ENCODE measurements at regions not wholly inside any gene's neighbourhood (a gene's known extent, or its start where the extent isn't known, plus 50 kb on each side); places are given as distances from the start of the nearest gene placed in this dataset.

DNA sequence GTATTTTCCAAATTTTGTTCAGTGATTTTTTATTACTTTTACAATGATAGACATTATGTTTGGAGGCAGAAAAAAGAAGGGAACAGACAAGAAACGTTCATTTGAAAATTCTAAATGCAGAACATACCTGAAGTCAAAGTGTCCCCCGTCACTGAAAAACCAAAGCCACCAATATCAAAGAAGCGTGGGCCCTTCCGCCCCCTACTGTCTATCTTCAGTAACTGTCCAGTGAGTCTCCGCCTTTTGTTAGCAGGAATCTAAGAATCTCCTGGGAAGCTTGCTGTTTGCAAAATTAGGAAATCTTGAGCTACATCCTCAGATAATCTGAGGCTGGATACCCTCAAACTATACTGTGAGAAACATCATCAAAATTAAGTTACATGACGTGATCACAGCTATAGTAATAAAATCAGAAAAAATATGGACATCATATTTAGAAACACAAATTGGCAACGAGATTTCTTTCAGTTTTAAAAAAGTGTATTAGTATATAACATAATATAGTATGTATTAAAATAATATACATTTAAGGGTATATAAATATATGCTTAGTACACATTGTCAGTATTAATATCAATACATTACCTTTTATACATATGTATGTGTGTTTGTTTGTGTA lies 169.3 kb upstream of the AKR1E2 start:
- TF ChIP-seq TAF1 (IDR thresholded peaks at IDR 0.05; ENCODE audit: low read depth, low read length) (no peak), POLR2AphosphoS5 (IDR thresholded peaks at IDR 0.05; ENCODE audit: low read depth, low read length) (no peak), POLR2A (IDR thresholded peaks at IDR 0.05; ENCODE audit: low read depth, low read length) (no peak), PAX5 (IDR thresholded peaks at IDR 0.05; ENCODE audit: insufficient read depth, low read length, severe bottlenecking) (no peak)
